ENCODE measurements at regions not wholly inside any gene's neighbourhood (a gene's known extent, or its start where the extent isn't known, plus 50 kb on each side); places are given as distances from the start of the nearest gene placed in this dataset.

DNA sequence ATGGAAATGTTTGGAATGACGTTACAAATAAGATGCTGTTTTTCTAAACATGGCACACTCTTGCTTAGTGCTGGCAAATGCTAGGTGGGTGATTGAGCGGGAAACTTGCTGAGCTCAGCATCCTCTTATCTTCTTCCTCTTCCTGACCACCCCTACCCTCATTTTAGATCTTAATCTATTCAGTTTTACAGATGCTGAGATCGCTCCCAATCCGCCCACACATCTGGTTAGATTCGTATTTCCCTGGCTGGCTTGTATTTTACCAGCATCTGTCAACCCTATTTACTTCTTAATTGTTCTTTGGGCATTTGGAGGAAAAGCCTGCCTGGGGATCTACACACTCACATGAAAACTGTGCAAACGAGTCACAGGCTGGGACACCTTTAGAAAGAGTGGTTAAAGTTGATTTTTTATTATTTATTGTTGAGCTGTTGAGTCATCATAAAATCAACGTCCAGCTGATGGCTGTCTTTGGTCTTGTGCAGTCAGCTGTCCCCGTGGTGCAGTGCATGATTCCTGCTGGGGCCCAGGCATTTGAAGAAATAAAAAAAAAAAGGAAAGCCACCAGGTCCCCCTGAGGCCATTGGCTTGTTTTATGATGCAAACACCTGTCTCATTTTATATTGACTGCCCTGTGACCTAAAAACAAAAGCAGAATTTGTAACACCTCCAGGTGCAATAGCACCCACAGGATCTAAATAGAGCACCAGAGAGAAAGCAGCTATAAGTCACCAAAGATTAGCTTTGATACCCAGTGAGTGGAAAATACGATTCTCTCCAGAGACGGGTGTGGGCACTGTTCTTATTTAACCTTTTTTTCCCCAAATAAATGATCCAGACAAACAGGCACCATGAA lies 258.6 kb downstream of the HS3ST3B1 start:
- H3K4me3 ChIP-seq (ENCODE audit: low read depth, low read length), result no peak overlapping the region
- TF ChIP-seq, protein P1, sequence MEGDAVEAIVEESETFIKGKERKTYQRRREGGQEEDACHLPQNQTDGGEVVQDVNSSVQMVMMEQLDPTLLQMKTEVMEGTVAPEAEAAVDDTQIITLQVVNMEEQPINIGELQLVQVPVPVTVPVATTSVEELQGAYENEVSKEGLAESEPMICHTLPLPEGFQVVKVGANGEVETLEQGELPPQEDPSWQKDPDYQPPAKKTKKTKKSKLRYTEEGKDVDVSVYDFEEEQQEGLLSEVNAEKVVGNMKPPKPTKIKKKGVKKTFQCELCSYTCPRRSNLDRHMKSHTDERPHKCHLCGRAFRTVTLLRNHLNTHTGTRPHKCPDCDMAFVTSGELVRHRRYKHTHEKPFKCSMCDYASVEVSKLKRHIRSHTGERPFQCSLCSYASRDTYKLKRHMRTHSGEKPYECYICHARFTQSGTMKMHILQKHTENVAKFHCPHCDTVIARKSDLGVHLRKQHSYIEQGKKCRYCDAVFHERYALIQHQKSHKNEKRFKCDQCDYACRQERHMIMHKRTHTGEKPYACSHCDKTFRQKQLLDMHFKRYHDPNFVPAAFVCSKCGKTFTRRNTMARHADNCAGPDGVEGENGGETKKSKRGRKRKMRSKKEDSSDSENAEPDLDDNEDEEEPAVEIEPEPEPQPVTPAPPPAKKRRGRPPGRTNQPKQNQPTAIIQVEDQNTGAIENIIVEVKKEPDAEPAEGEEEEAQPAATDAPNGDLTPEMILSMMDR (IDR thresholded peaks at IDR 0.05; ENCODE audit: control insufficient read depth, extremely low read depth, insufficient read depth), result no peak
- DNase-seq (ENCODE audit: low read depth), result no peak

DNA sequence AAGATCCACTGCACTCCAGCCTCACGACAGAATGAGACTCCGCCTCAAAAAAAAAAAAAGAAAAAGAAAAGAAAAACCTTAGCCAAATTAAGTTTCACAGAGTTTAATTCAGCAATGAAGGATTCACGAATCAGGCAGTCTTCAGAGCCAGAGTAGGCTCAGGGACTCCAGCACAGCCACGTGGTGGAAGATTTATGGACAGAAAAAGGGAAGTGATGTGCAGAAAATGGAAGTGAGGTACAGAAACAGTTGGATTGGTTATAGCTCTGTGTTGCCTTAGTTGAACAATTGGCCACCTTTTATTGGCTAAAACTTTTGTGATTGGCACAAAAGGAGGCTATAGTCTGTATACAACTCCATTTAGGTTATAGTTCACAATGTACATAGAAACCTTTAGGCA lies 256.6 kb downstream of the HS3ST3B1 start:
- DNase-seq (ENCODE audit: low read depth), result no peak
- TF ChIP-seq, protein P1 (IDR thresholded peaks at IDR 0.05; ENCODE audit: control insufficient read depth, extremely low read depth, insufficient read depth), result no peak
- H3K4me3 ChIP-seq (ENCODE audit: low read depth, low read length), result no peak overlapping the region

DNA sequence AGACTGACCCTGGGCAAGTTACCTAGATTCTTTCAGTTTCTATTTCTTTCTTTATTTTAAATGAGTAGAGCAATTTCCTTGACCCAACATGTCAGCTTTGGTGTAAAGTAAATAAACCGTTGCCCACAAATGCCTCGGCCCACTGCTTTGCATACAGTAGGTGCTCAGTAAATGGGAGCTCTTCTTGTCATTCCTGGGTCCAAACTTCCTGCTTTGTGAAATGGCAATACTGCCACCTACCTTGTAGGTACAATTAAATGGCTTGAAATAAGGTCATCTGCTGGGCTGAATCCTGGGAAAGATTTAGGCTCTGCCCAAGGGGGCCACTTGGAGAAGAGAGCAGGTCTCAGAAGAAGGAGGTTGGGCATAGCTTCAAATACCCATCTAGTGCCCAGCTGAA lies 253.0 kb downstream of the HS3ST3B1 start:
- TF ChIP-seq, protein P1 (IDR thresholded peaks at IDR 0.05; ENCODE audit: control insufficient read depth, extremely low read depth, insufficient read depth), result 0 out of 2 replicates have a peak, but pooled peaks have one; percentile 13
- DNase-seq (ENCODE audit: low read depth), result no peak
- H3K4me3 ChIP-seq (ENCODE audit: low read depth, low read length), result no peak overlapping the region

DNA sequence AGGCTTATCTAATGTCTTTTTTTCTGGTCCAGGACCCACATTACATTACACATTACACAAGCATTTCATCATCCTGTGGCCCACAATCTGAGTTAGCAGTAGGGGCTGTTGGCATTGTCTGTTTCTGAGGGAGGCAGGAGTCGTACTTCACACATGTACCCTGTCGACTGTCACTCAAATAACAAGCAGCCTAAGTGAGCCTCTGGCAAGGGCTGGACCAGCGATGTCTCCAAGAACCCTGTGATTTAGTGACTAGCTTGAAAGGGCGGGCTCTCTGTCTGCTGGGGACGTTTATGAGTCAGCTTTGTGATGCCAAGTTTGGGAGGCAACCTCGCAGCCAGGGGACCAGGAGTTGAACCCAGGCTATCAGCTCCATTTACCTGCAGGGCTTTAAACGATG lies 251.4 kb downstream of the HS3ST3B1 start:
- TF ChIP-seq, protein P1 (IDR thresholded peaks at IDR 0.05; ENCODE audit: control insufficient read depth, extremely low read depth, insufficient read depth), result no peak
- no peak for DNase-seq (ENCODE audit: low read depth)
- no peak overlapping the region for H3K4me3 ChIP-seq (ENCODE audit: low read depth, low read length)

DNA sequence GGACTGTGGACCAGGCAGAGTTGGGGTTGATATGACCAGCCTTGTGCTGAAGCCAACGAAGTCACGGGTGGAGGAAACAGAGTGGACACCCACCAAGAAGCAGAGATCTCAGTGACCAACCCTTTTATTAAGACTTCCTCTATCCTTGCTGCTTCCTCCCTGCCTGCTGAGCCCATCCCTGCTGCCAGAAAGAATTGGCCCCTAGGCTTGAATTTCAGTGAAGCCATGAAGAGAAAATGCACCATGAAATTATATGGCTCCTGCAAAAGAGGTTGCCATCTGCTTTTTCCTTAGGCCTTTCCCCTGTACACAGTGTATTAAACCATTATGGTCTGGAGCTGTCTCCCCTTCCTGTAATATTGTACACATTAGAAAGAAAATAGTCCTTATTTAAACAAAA lies 246.7 kb downstream of the HS3ST3B1 start:
- no peak for DNase-seq (ENCODE audit: low read depth)
- TF ChIP-seq, protein P1 (IDR thresholded peaks at IDR 0.05; ENCODE audit: control insufficient read depth, extremely low read depth, insufficient read depth), result no peak

DNA sequence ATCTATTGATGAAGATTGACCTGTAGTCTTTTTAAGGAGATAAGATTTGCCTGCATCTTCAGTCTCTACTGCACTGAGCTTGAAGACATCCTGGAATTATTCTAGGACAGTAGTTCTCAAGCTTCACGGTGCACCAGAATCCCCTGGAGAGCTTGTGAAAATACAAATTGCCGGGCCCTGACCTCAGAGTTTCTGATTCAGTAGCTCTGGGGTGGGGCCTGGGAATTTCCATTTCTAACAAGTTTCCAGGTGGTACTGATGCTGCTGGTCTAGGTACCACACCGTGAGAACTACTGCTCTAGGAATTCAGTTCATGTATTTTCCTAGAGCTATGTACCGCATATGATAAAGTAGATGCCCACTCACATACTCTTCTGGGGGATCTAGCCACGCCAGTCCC lies 246.1 kb downstream of the HS3ST3B1 start:
- TF ChIP-seq, protein P1 (IDR thresholded peaks at IDR 0.05; ENCODE audit: control insufficient read depth, extremely low read depth, insufficient read depth), result no peak
- DNase-seq (ENCODE audit: low read depth), result no peak

More for the DNA sequence above, 246.7 kb downstream of the HS3ST3B1 start:
- no peak overlapping the region for H3K4me3 ChIP-seq (ENCODE audit: low read depth, low read length)

More for the DNA sequence above, 246.1 kb downstream of the HS3ST3B1 start:
- H3K4me3 ChIP-seq (ENCODE audit: low read depth, low read length), result no peak overlapping the region
